Kidney (tissue), 13 donors: ENCODE measurements at regions not wholly inside any gene's neighbourhood (a gene's known extent, or its start where the extent isn't known, plus 50 kb on each side); places are given as distances from the start of the nearest gene placed in this dataset.

ENCODE experiments used
- DNase-seq, 5 donors: peaks; one replicate each; pipeline ENCODE4 v3.0.0-alpha.2; 2013 to 2020
- FAIRE-seq: peaks from 2 replicates; lab custom pipeline; 2012; peaks lifted over from hg19 to GRCh38; lab: Jason Lieb, UNC
- H3K27ac ChIP-seq, 2 donors: one replicate each; pipeline ENCODE4 v1.7.0; 2013; ENCODE audit warnings: low read depth in 2 of 2, low read length in 2 of 2, inconsistent platforms in 1 of 2
- H3K27me3 ChIP-seq: one replicate; pipeline ENCODE4 v1.7.1; 2013; ENCODE audit warnings: low read length, inconsistent platforms; ENCODE audit not compliant: control insufficient read depth, insufficient read depth
- H3K36me3 ChIP-seq, 3 donors: one replicate each; pipeline versions ENCODE4 v1.7.0 to v1.7.1; 2013; ENCODE audit warnings: low read length in 3 of 3, control low read depth in 1 of 3, inconsistent platforms in 1 of 3; ENCODE audit not compliant: insufficient read depth in 3 of 3, control insufficient read depth in 2 of 3
- H3K4me1 ChIP-seq, 3 donors: one replicate each; pipeline versions ENCODE4 v1.7.0 to v1.7.1; 2013; ENCODE audit warnings: low read length in 3 of 3, inconsistent platforms in 1 of 3, low read depth in 1 of 3; ENCODE audit not compliant: control insufficient read depth in 2 of 3, insufficient read depth in 2 of 3
- H3K4me3 ChIP-seq, 3 donors: one replicate each; pipeline versions ENCODE4 v1.7.0 to v1.8.1; 2013; ENCODE audit warnings: low read length in 3 of 3, control low read depth in 1 of 3, inconsistent platforms in 1 of 3
- H3K9ac ChIP-seq, 3 donors: one replicate each; pipeline versions ENCODE4 v1.7.0 to v1.7.1; 2013; ENCODE audit warnings: low read length in 3 of 3, control low read depth in 1 of 3, inconsistent platforms in 1 of 3
- H3K9me3 ChIP-seq, 3 donors: one replicate each; pipeline versions ENCODE4 v1.7.0 to v1.7.1; 2013; ENCODE audit warnings: low read length in 3 of 3, control low read depth in 1 of 3, inconsistent platforms in 1 of 3; ENCODE audit not compliant: control insufficient read depth in 2 of 3, insufficient read depth in 1 of 3
- intact Hi-C: fragments of 100-400 bp; cut with DNase I; formaldehyde crosslinking; loops from one replicate; pipeline ENCODE4 v1.11.1; 2022
- TF ChIP-seq, protein P1 (sequence below): IDR thresholded peaks from 3 replicates; pipeline ENCODE4 v1.5.1; 2012; ENCODE audit warnings: mild to moderate bottlenecking, moderate library complexity, borderline replicate concordance; ENCODE audit not compliant: insufficient read depth; ENCODE audit errors: extremely low read depth
- donor health status: control.
- donor health status: control.
- donor health status: control.
- donor health status: control.
- donor health status: control.
- donor health status: DM: yes; HTN: yes; CAD: no.
- donor health status: Normal renal cell carcinoma (clear cell type).

DNA sequence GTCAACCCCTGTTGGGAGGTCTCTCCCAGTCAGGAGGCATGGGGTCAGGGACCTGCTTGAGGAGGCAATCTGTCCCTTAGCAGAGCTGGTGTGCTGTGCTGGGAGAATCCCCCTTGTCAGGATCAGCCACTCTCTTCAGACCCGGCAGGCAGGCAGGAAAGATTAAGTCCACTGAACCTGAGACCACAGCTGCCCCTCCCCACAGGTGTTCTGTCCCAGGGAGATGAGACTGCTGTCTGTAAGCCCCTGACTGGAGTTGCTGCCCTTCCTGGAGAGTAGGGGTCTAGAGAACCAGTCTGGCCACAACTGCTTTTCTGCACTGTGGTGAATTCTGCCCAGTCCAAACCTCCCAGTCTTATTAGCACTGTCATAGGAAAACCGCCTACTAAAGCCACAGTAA, 677.8 kb upstream of the POU3F2 start:
- no peaks in the 10 kb centered on the region for H3K36me3 ChIP-seq
- no peak overlapping the region for H3K9ac ChIP-seq
- no peaks in the 10 kb centered on the region for H3K27me3 ChIP-seq
- no peaks in the 10 kb centered on the region for H3K9me3 ChIP-seq
- H3K27ac ChIP-seq, result no peak overlapping the region
- intact Hi-C loops, result no loop called here
- H3K4me3 ChIP-seq, result no peak overlapping the region
- no peak for FAIRE-seq
- TF ChIP-seq, protein P1, sequence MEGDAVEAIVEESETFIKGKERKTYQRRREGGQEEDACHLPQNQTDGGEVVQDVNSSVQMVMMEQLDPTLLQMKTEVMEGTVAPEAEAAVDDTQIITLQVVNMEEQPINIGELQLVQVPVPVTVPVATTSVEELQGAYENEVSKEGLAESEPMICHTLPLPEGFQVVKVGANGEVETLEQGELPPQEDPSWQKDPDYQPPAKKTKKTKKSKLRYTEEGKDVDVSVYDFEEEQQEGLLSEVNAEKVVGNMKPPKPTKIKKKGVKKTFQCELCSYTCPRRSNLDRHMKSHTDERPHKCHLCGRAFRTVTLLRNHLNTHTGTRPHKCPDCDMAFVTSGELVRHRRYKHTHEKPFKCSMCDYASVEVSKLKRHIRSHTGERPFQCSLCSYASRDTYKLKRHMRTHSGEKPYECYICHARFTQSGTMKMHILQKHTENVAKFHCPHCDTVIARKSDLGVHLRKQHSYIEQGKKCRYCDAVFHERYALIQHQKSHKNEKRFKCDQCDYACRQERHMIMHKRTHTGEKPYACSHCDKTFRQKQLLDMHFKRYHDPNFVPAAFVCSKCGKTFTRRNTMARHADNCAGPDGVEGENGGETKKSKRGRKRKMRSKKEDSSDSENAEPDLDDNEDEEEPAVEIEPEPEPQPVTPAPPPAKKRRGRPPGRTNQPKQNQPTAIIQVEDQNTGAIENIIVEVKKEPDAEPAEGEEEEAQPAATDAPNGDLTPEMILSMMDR, result no peak
- no peak for DNase-seq
- no peaks in the 10 kb centered on the region for H3K4me1 ChIP-seq

DNA sequence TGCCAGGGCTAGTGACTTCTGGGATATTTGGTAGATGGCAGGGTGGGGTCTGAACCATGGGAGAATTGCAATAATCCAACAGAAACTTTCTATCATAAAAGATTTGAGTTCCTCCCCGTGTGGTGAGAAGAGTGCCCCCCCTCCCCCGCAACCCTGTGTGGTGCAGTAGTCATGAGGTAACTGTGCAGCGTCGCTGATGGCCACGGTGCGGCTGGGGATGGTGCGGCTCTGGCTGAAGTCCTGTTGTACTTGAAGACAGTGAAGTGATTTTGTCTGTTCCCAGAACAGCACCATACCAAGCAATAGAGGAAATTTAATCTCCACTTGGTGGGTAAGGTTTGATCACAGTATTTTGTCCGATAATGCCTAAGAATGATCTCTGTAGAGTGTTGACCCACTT, 654.8 kb upstream of the POU3F2 start:
- TF ChIP-seq, protein P1, result no peak
- intact Hi-C loops, result no loop called here
- H3K36me3 ChIP-seq, result no peaks in the 10 kb centered on the region
- no peaks in the 10 kb centered on the region for H3K27me3 ChIP-seq
- no peaks in the 10 kb centered on the region for H3K4me1 ChIP-seq
- H3K27ac ChIP-seq, result no peak overlapping the region
- H3K9ac ChIP-seq, result no peak overlapping the region
- FAIRE-seq, result no peak
- H3K4me3 ChIP-seq, result no peak overlapping the region
- DNase-seq, result no peak
- peaks cover 0 to 2% (median 0%) of the 10 kb centered on the region in 3 donors for H3K9me3 ChIP-seq

DNA sequence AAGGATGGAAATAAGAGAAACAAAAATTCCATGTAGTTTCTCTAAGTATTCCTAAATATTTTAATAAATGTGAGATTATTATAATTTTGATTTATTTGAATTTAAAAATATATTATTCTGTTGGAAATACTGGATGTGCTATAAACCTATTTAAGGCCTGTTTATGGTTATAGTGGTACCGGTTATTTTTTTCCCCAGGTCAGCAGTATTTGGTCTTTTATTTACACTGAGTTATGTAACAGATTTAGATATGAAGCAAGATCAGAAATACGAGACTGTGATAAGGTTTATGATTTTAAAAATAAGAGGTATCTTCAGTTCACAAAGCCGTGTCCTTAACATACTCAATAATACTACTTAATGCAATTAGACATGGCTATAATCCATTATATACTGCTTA, 634.3 kb upstream of the POU3F2 start:
- H3K4me1 ChIP-seq, result no peaks in the 10 kb centered on the region
- no peak overlapping the region for H3K9ac ChIP-seq
- H3K27ac ChIP-seq, result no peak overlapping the region
- FAIRE-seq (no peak), DNase-seq (no peak)
- intact Hi-C loops, result no loop called here
- H3K27me3 ChIP-seq, result no peaks in the 10 kb centered on the region
- no peaks in the 10 kb centered on the region for H3K36me3 ChIP-seq
- TF ChIP-seq, protein P1, result no peak
- no peak overlapping the region for H3K4me3 ChIP-seq
- no peaks in the 10 kb centered on the region for H3K9me3 ChIP-seq

DNA sequence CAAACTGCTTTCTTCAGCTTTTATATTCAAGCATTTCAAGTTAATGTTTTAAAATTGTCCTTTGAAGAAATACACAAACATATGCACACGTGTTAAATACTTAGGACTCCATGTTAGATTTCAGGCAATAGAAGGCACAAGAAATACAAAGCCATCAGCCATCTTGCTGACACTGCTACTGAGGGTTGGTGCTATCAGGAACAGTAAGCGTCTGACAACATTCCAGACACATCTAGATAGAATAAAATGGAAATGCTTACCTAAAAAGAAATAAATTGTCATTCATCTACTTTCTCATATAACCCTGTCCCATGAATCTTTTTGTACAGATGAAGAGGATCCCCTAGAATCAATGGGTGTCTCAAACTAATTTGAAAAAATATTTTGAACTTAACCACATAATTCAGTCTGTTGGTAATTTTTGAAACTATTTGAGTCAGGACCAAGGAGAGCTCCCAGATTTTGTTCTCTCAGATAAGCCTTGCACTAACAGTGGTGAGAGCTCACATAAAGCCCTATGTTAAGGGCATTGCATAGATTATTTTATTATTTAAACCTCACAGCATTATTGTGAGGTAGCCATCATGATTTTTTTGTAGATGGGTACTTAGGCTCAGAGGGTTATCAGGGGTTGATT, 631.1 kb upstream of the POU3F2 start:
- intact Hi-C loops, result no loop called here
- H3K27ac ChIP-seq, result no peak overlapping the region
- TF ChIP-seq, protein P1, result no peak
- no peak overlapping the region for H3K9ac ChIP-seq
- no peaks in the 10 kb centered on the region for H3K27me3 ChIP-seq
- H3K4me3 ChIP-seq, result no peak overlapping the region
- H3K4me1 ChIP-seq, result no peaks in the 10 kb centered on the region
- FAIRE-seq (no peak), DNase-seq (peak in 2 of 5 donors; percentile 54 to 58)
- H3K9me3 ChIP-seq, result no peaks in the 10 kb centered on the region
- H3K36me3 ChIP-seq, result no peaks in the 10 kb centered on the region
